ES-I3 (cell line): ENCODE measurements at regions not wholly inside any gene's neighbourhood (a gene's known extent, or its start where the extent isn't known, plus 50 kb on each side); places are given as distances from the start of the nearest gene placed in this dataset.
"Not testable (repeated sequence)": the region's sequence is repeated elsewhere in the genome, so short reads cannot be mapped to it uniquely, and the experiment has no call there.

Experiments used
- H3K36me3 ChIP-seq: 2 replicates; pipeline ENCODE4 v1.6.1; 2013; ENCODE audit warnings: mild to moderate bottlenecking, low read length, control low read depth, moderate library complexity; ENCODE audit not compliant: insufficient read depth
- H3K4me1 ChIP-seq: 2 replicates; pipeline ENCODE4 v1.6.1; 2013; ENCODE audit warnings: mild to moderate bottlenecking, control low read depth, low read length; ENCODE audit not compliant: insufficient read depth
- H3K9ac ChIP-seq: 2 replicates; pipeline ENCODE4 v1.6.1; 2013; ENCODE audit warnings: low read depth, mild to moderate bottlenecking, low read length, moderate library complexity
- H3K9me3 ChIP-seq: 2 replicates; pipeline ENCODE4 v1.6.1; 2013; ENCODE audit warnings: mild to moderate bottlenecking, low read length, moderate library complexity; ENCODE audit not compliant: control insufficient read depth, insufficient read depth

DNA sequence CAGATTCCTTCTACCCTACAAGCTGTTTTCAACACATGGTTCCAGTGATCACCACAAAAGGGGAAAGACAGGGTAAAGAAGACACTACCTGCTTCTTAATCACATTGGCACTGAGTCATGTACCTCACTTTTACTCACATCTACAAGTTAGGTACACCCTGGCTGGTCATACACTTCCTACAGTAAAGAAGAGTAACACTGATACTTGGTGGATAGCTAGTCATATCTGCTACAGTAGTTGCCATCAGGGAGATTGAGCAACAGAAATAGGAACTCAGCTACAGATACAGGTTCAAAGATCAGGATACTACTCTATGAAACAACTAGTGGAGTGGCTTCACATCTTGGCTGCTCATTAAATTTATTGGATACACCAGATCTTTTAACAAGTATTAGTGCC is 105.4 kb upstream of the DIAPH2 start:
- Histone ChIP-seq H3K36me3 (no peaks in the 10 kb centered on the region), H3K4me1 (no peaks in the 10 kb centered on the region), H3K9me3 (no peaks in the 10 kb centered on the region), H3K9ac (no peak overlapping the region)

DNA sequence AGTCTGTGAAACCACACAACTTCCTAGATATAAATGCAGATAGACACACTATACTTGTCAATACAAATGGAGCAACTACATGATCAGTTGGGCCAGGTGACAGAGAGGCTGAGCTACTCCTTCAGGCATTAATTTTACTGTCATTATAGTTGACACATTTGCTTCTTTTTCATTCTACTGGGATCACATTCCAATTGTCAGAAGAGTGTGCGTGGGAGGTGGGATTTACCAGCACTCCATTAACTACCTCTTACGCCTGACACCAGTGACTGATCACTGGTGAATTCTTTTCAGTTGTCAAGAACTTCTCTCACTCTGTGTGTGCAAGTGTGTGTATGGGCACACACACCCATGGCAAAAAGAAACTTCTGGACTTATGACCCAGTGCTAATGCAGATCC is 94.2 kb upstream of the DIAPH2 start:
- no peaks in the 10 kb centered on the region for H3K9me3 ChIP-seq
- H3K4me1 ChIP-seq: no peaks in the 10 kb centered on the region
- H3K9ac ChIP-seq: no peak overlapping the region
- no peaks in the 10 kb centered on the region for H3K36me3 ChIP-seq

GRCh38 chrX:96591421-96591820 is 93.2 kb upstream of the DIAPH2 start:
- Histone ChIP-seq H3K36me3 (no peaks in the 10 kb centered on the region), H3K4me1 (no peaks in the 10 kb centered on the region), H3K9ac (no peak overlapping the region), H3K9me3 (no peaks in the 10 kb centered on the region)

DNA sequence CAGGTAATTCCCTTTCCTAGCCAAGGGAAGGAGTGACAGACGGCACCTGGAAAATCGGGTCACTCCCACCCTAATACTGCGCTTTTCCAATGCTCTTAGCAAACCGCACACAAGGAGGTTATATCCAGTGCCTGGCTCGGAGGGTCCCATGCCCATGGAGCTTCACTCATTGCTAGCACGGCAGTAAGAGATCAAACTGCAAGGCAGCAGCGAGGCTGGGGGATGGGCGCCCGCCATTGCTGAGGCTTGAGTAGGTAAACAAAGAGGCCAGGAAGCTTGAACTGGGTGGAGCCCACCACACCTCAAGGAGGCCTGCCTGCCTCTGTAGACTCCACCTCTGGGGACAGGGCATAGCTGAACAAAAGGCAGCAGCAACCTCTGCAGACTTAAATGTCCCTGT is 86.8 kb upstream of the DIAPH2 start:
- not testable (repeated sequence) for H3K36me3 ChIP-seq, H3K4me1 ChIP-seq, H3K9me3 ChIP-seq, H3K9ac ChIP-seq

- Histone ChIP-seq H3K4me1 (peaks cover 9% of the 10 kb centered on the region; the same call in 1 of the 2 replicates), H3K36me3 (no peaks in the 10 kb centered on the region), H3K9ac (no peak overlapping the region), H3K9me3 (no peaks in the 10 kb centered on the region)
These were observed 72.9 kb upstream of the DIAPH2 start for GRCh38 chrX:96611619-96612362.

DNA sequence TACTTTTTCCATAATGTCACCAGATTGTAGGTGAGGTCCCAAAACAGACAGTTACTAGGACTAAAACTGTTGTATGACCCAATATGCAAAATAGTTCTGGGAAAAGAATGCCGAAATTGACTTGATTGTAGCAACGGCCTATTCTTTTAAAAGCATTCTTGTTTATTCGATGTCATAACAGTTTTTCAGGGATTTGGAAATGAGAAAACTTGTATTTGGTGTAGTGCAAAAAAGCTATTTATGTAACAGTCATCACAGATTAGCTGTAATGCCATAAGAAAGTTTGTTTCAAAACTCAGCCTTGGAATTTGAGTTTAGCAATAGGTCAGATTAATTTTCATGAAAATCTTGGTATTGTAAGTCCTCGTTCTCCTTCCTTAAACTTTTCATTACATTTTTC is 69.2 kb upstream of the DIAPH2 start:
- H3K36me3 ChIP-seq: no peaks in the 10 kb centered on the region

DNA sequence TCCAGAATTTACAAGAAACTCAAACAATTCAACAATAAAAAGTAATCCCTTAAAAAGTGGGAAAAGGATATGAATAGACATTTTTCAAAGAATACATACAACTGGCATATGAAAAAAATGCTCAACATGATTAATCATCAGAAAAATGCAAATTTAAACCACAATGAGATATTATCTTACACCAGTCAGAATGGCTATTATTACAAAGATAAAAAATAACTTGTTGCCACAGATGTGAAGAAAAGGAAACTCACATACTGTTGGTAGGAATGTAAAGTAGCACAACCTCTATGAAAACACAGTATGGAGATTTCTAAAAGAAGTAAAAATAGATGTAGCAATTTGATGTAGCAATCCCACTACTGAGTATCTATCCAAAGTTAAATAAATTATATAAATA is 65.1 kb upstream of the DIAPH2 start:
- no peak overlapping the region for H3K9ac ChIP-seq
- H3K9me3 ChIP-seq: no peaks in the 10 kb centered on the region
- H3K36me3 ChIP-seq: no peaks in the 10 kb centered on the region
- H3K4me1 ChIP-seq: no peaks in the 10 kb centered on the region

More for the DNA sequence above, 69.2 kb upstream of the DIAPH2 start:
- peaks cover 9% of the 10 kb centered on the region; the same call in 1 of the 2 replicates for H3K4me1 ChIP-seq
- H3K9me3 ChIP-seq: no peaks in the 10 kb centered on the region
- H3K9ac ChIP-seq: no peak overlapping the region

- Histone ChIP-seq H3K36me3 (no peaks in the 10 kb centered on the region), H3K4me1 (no peaks in the 10 kb centered on the region), H3K9ac (no peak overlapping the region), H3K9me3 (no peaks in the 10 kb centered on the region)
These were observed 62.8 kb upstream of the DIAPH2 start for GRCh38 chrX:96621811-96622210.
